ENCODE measurements at regions not wholly inside any gene's neighbourhood (a gene's known extent, or its start where the extent isn't known, plus 50 kb on each side); places are given as distances from the start of the nearest gene placed in this dataset.

DNA sequence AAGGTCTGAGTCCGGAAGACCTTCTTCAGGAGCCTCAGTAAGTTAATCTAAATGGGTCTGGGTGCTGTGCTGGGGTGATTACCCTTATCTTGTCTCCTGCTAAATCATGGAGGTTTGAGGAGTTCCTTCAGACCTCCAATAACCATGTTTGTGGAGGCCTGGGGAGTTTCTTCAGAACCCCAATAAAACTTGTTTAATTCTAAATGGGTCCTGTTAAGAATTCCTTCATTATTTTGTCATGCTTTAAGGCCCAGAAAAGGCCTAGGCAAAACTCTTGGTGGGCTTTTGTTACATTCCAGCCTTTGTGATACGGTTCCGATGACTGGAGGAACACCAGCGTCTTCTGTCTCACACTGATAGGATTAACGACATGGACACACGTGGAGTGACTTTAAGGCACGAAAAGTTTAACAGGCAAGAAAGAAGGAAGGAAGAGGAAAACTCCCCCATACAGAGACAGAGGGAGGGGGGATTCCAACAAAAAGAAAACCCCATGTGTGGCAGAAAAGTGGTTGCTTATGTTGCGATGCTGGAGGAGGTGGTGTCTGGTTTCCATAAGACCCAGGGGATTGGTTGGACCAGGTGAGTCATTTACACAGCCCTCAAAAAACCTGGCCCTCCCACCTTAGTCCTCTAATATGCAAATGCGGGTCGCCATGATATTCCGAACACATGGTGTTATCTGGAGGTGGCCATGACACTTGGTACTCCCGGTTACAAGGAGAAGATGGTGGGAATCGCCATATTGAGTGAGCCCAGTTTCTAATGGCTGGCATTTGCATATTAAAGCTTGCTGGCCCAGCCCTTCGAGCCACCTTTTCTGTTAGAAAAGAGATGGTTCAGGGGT, 72.6 kb upstream of the MFGE8 start (continued):
- TF ChIP-seq ZHX1 (conservative IDR thresholded peaks at IDR 0.05; ENCODE audit: low read length) (no peak; the same call in 1 of the 2 replicates), MXD1 (CRISPR knock-in tag; IDR thresholded peaks at IDR 0.05; ENCODE audit: borderline replicate concordance, poor library complexity, severe bottlenecking) (no peak), CBFA2T2 (conservative IDR thresholded peaks at IDR 0.05) (peak; percentile 74), ZNF561 (CRISPR knock-in tag; conservative IDR thresholded peaks at IDR 0.05) (no peak), ZNF586 (CRISPR knock-in tag; conservative IDR thresholded peaks at IDR 0.05) (no peak), BDP1 (IDR thresholded peaks at IDR 0.05; ENCODE audit: insufficient read depth, insufficient read length) (no peak), STAT5A (IDR thresholded peaks at IDR 0.05; ENCODE audit: borderline replicate concordance, low read length) (0 out of 2 replicates have a peak, but pooled peaks have one; percentile 18), ZNF75A (CRISPR knock-in tag; IDR thresholded peaks at IDR 0.05) (no peak), CLOCK (CRISPR knock-in tag; IDR thresholded peaks at IDR 0.05; ENCODE audit: borderline replicate concordance) (no peak), EZH2 (IDR thresholded peaks at IDR 0.05; ENCODE audit: borderline replicate concordance, low read depth, low read length) (no peak), BRF1 (IDR thresholded peaks at IDR 0.05; ENCODE audit: borderline replicate concordance, extremely low read depth, insufficient read length) (no peak), PPARD (CRISPR knock-in tag; IDR thresholded peaks at IDR 0.05) (no peak), SREBF1 (IDR thresholded peaks at IDR 0.05; ENCODE audit: borderline replicate concordance, low read depth, low read length) (no peak), TCF7 (IDR thresholded peaks at IDR 0.05; ENCODE audit: borderline replicate concordance) (no peak)
- TF ChIP-seq, protein P1, sequence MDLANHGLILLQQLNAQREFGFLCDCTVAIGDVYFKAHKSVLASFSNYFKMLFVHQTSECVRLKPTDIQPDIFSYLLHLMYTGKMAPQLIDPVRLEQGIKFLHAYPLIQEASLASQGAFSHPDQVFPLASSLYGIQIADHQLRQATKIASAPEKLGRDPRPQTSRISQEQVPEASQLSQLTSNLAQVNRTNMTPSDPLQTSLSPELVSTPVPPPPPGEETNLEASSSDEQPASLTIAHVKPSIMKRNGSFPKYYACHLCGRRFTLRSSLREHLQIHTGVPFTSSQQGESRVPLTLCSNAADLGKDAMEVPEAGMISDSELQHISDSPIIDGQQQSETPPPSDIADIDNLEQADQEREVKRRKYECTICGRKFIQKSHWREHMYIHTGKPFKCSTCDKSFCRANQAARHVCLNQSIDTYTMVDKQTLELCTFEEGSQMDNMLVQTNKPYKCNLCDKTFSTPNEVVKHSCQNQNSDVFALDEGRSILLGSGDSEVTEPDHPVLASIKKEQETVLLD (IDR thresholded peaks at IDR 0.05): peak; percentile 76
- TF ChIP-seq, protein P2, sequence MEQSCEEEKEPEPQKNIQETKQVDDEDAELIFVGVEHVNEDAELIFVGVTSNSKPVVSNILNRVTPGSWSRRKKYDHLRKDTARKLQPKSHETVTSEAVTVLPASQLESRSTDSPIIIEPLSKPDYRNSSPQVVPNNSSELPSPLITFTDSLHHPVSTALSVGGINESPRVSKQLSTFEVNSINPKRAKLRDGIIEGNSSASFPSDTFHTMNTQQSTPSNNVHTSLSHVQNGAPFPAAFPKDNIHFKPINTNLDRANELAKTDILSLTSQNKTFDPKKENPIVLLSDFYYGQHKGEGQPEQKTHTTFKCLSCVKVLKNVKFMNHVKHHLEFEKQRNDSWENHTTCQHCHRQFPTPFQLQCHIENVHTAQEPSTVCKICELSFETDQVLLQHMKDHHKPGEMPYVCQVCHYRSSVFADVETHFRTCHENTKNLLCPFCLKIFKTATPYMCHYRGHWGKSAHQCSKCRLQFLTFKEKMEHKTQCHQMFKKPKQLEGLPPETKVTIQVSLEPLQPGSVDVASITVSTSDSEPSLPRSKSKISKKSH (CRISPR knock-in tag; IDR thresholded peaks at IDR 0.05): no peak
- TF ChIP-seq, protein P3, sequence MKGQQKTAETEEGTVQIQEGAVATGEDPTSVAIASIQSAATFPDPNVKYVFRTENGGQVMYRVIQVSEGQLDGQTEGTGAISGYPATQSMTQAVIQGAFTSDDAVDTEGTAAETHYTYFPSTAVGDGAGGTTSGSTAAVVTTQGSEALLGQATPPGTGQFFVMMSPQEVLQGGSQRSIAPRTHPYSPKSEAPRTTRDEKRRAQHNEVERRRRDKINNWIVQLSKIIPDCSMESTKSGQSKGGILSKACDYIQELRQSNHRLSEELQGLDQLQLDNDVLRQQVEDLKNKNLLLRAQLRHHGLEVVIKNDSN (CRISPR knock-in tag; IDR thresholded peaks at IDR 0.05): no peak

Data from K562 (cell line).